B cell (primary cell): ENCODE measurements at regions not wholly inside any gene's neighbourhood (a gene's known extent, or its start where the extent isn't known, plus 50 kb on each side); places are given as distances from the start of the nearest gene placed in this dataset.

Experiments used
- ATAC-seq: fragments of 200-7000 bp; cut with Tn5 transposase; one replicate; pipeline ENCODE4 v1.10.0; 2021; ENCODE audit warnings: low read depth, mild to moderate bottlenecking, moderate number of reproducible peaks, moderate library complexity
- CTCF ChIA-PET: fragments of 350-600 bp; sonication (Branson Sonifier 250); formaldehyde crosslinking; loops from one replicate; lab custom pipeline; 2021; ENCODE audit warnings: antibody characterized with exemption, inconsistent platforms; lab: Charles Lee
- POLR2A ChIA-PET: fragments of 350-600 bp; sonication (Branson Sonifier 250); formaldehyde crosslinking; loops from one replicate; lab custom pipeline; 2021; ENCODE audit warnings: antibody characterized with exemption; lab: Charles Lee
- DNase-seq: peaks from one replicate; pipeline ENCODE4 v3.0.0; 2013
- H2AFZ ChIP-seq: 2 replicates; pipeline ENCODE4 v1.6.1; 2012; ENCODE audit warnings: mild to moderate bottlenecking, low read depth, low read length; ENCODE audit not compliant: insufficient read depth, poor library complexity, severe bottlenecking
- H3K27ac ChIP-seq, 2 donors: 1 replicate in 1 of 2; 2 replicates in 1 of 2; pipeline ENCODE4 v1.5.1; 2012 to 2013; ENCODE audit warnings: low read length in 2 of 2, mild to moderate bottlenecking in 2 of 2, moderate library complexity in 1 of 2
- H3K27me3 ChIP-seq, 4 experiments: fragments of 200-600 bp in 1 of 4; sonication (generic) in 1 of 4; replicated peaks in 1 of 4; 1 replicate in 2 of 4; 2 replicates in 2 of 4; pipeline versions ENCODE4 v1.6.1 to v1.7.0; 2013 to 2016; ENCODE audit warnings: low read length in 3 of 4, mild to moderate bottlenecking in 2 of 4, mixed read lengths in 1 of 4, moderate library complexity in 1 of 4; ENCODE audit not compliant: insufficient read depth in 4 of 4, control insufficient read depth in 3 of 4; ENCODE audit errors: control extremely low read depth in 1 of 4
- H3K36me3 ChIP-seq, 2 experiments: replicated peaks in 1 of 2; 1 replicate in 1 of 2; 2 replicates in 1 of 2; pipeline versions ENCODE4 v1.6.1 to v1.7.1; 2013; ENCODE audit warnings: low read length in 1 of 2; ENCODE audit not compliant: insufficient read depth in 2 of 2, control insufficient read depth in 1 of 2; ENCODE audit errors: control extremely low read depth in 1 of 2, extremely low read depth in 1 of 2
- H3K4me1 ChIP-seq, 2 donors: fragments of 200-600 bp in 1 of 2; sonication (generic) in 1 of 2; 1 replicate in 1 of 2; 2 replicates in 1 of 2; pipeline versions ENCODE4 v1.5.1 to v1.6.1; 2013 to 2017; ENCODE audit warnings: low read length in 2 of 2; ENCODE audit not compliant: control insufficient read depth in 2 of 2, insufficient read depth in 2 of 2
- H3K4me2 ChIP-seq: replicated peaks from 2 replicates; pipeline ENCODE3; 2012; ENCODE audit warnings: mild to moderate bottlenecking, low read depth, low read length; ENCODE audit not compliant: poor library complexity, severe bottlenecking
- H3K4me3 ChIP-seq, 5 experiments: fragments of 200-600 bp in 1 of 5; sonication (generic) in 1 of 5; 1 replicate in 3 of 5; 2 replicates in 2 of 5; pipeline versions ENCODE4 v1.5.1 to v1.7.0; 2011 to 2016; ENCODE audit warnings: low read length in 4 of 5, mild to moderate bottlenecking in 4 of 5, low read depth in 2 of 5, control low read depth in 1 of 5, moderate library complexity in 1 of 5; ENCODE audit not compliant: insufficient read depth in 1 of 5; ENCODE audit errors: control extremely low read depth in 1 of 5, extremely low read depth in 1 of 5
- H3K79me2 ChIP-seq: fragments of 200-600 bp; sonication (generic); one replicate; pipeline ENCODE4 v1.6.0; 2016; ENCODE audit warnings: low read length; ENCODE audit not compliant: control insufficient read depth, insufficient read depth
- H3K9ac ChIP-seq: fragments of 200-600 bp; sonication (generic); 2 replicates; pipeline ENCODE4 v1.6.1; 2017; ENCODE audit warnings: mild to moderate bottlenecking, low read length, moderate library complexity
- H3K9me3 ChIP-seq, 3 donors: one replicate each; pipeline versions ENCODE4 v1.6.1 to v1.7.1; 2013; ENCODE audit warnings: low read length in 2 of 3; ENCODE audit not compliant: control insufficient read depth in 2 of 3, insufficient read depth in 1 of 3; ENCODE audit errors: control extremely low read depth in 1 of 3
- H4K20me1 ChIP-seq: 2 replicates; pipeline ENCODE4 v1.6.0; 2012; ENCODE audit warnings: mild to moderate bottlenecking, low read length; ENCODE audit not compliant: insufficient read depth, control insufficient read depth, poor library complexity, severe bottlenecking
- H3K27ac Mint-ChIP-seq: one replicate; pipeline ENCODE4 v1.8.0; 2021; ENCODE audit warnings: mixed read lengths
- H3K27me3 Mint-ChIP-seq: one replicate; pipeline ENCODE4 v1.8.0; 2021; ENCODE audit warnings: mixed read lengths
- H3K4me1 Mint-ChIP-seq: one replicate; pipeline ENCODE4 v1.8.0; 2021; ENCODE audit warnings: mixed read lengths
- H3K4me3 Mint-ChIP-seq: one replicate; pipeline ENCODE4 v1.8.0; 2021; ENCODE audit warnings: mixed read lengths
- H3K9me3 Mint-ChIP-seq: one replicate; pipeline ENCODE4 v1.8.0; 2022; ENCODE audit warnings: mixed read lengths; ENCODE audit not compliant: insufficient read depth
- CTCF ChIP-seq: fragments of 200-600 bp; IDR thresholded peaks from one replicate; pipeline ENCODE4 v1.8.0; 2022; ENCODE audit warnings: antibody characterized with exemption, mild to moderate bottlenecking
- EZH2 ChIP-seq: IDR thresholded peaks from 2 replicates; pipeline ENCODE4 v1.6.1; 2012; ENCODE audit warnings: borderline replicate concordance, low read depth, mild to moderate bottlenecking, moderate library complexity, low read length; ENCODE audit not compliant: insufficient read depth, poor library complexity, severe bottlenecking
- WGBS: methylation state at CpG from one replicate; pipeline ENCODE4 v1.1.5; 2013; ENCODE audit warnings: missing lambda C conversion rate; ENCODE audit not compliant: insufficient coverage; 5-methylcytosine and 5-hydroxymethylcytosine counted together
- intact Hi-C: fragments of 100-400 bp; cut with micrococcal nuclease; formaldehyde crosslinking; loops from one replicate; pipeline ENCODE4 v1.10.0; 2022

GRCh38 chr4:83179205-83179604 is 64.7 kb upstream of the PLAC8 start:
- POLR2A ChIA-PET, result no interaction called here
- no peaks in the 10 kb centered on the region for H3K27me3 ChIP-seq
- CTCF ChIA-PET, result interaction anchor here (1.6 kb wide), 1 partner anchor 105 kb away, joined by 4 read pairs; no protein-coding TSS in a partner anchor
- no CpG with 5 or more reads among the region's 2 CpGs for WGBS
- H3K4me3 ChIP-seq, result no peak overlapping the region
- no peaks in the 10 kb centered on the region for H4K20me1 ChIP-seq
- no peak overlapping the region for H3K4me3 Mint-ChIP-seq
- ATAC-seq (no peak), DNase-seq (no peak)
- H3K9me3 ChIP-seq, result no peaks in the 10 kb centered on the region
- H3K79me2 ChIP-seq, result peaks cover 5% of the 10 kb centered on the region
- peak overlapping the region in 1 of 2 donors; percentile 20 for H3K27ac ChIP-seq
- H3K36me3 ChIP-seq, result no peaks in the 10 kb centered on the region
- no peaks in the 10 kb centered on the region for H3K27me3 Mint-ChIP-seq
- peaks cover 53% of the 10 kb centered on the region for H3K4me1 Mint-ChIP-seq
- TF ChIP-seq EZH2 (no peak), CTCF (no peak)
- H3K27ac Mint-ChIP-seq, result peak overlapping the region; percentile 16
- H3K4me1 ChIP-seq, result peaks cover 54 to 55% of the 10 kb centered on the region in 2 donors
- H3K9ac ChIP-seq, result no peak overlapping the region
- H3K9me3 Mint-ChIP-seq, result peaks cover 5% of the 10 kb centered on the region
- H3K4me2 ChIP-seq, result no peak overlapping the region
- no peak overlapping the region for H2AFZ ChIP-seq
- intact Hi-C loops, result loop anchor here (5.0 kb wide), 2 partner anchors 47 to 53 kb away; no protein-coding TSS in a partner anchor

GRCh38 chr4:83178029-83178428 is 63.5 kb upstream of the PLAC8 start:
- ChIA-PET CTCF (interaction anchor here (0.9 to 1.1 kb wide), 3 partner anchors 39 to 79 kb away, joined by 3 to 4 read pairs (median 4); no protein-coding TSS in a partner anchor), POLR2A (interaction anchor here (0.6 kb wide), 1 partner anchor 86 kb away, joined by 9 read pairs; no protein-coding TSS in a partner anchor)
- peak overlapping the region in 1 of 2 donors; percentile 80 for H3K27ac ChIP-seq
- no peak for ATAC-seq
- H4K20me1 ChIP-seq, result no peaks in the 10 kb centered on the region
- WGBS, result 80% methylated on average over 1 of the region's 2 CpGs
- peak overlapping the region; percentile 12 for H2AFZ ChIP-seq
- H3K4me1 Mint-ChIP-seq, result peaks cover 65% of the 10 kb centered on the region
- no peak overlapping the region for H3K9ac ChIP-seq
- H3K9me3 Mint-ChIP-seq, result peaks cover 5% of the 10 kb centered on the region
- no peak overlapping the region for H3K4me3 Mint-ChIP-seq
- H3K27me3 Mint-ChIP-seq, result no peaks in the 10 kb centered on the region
- intact Hi-C loops, result loop anchor here (5.0 kb wide), 2 partner anchors 46 to 54 kb away; no protein-coding TSS in a partner anchor
- no peak for DNase-seq
- peak overlapping the region; percentile 83 for H3K27ac Mint-ChIP-seq
- H3K27me3 ChIP-seq, result no peaks in the 10 kb centered on the region
- H3K4me3 ChIP-seq, result no peak overlapping the region
- peaks cover 13% of the 10 kb centered on the region for H3K79me2 ChIP-seq
- TF ChIP-seq EZH2 (no peak), CTCF (no peak)
- H3K36me3 ChIP-seq, result no peaks in the 10 kb centered on the region
- peaks cover 64 to 67% of the 10 kb centered on the region in 2 donors for H3K4me1 ChIP-seq
- H3K4me2 ChIP-seq, result no peak overlapping the region
- H3K9me3 ChIP-seq, result no peaks in the 10 kb centered on the region
